Tibial nerve (tissue), 4 donors: ENCODE measurements at regions not wholly inside any gene's neighbourhood (a gene's known extent, or its start where the extent isn't known, plus 50 kb on each side); places are given as distances from the start of the nearest gene placed in this dataset.

Experiments used
- CTCF ChIP-seq, 5 experiments: fragments of 200-600 bp in 3 of 5; fragments of 450-650 bp in 2 of 5; sonication (generic) in 3 of 5; IDR thresholded peaks; one replicate each; pipeline ENCODE4 v1.5.1; 2016 to 2019; ENCODE audit warnings: antibody characterized with exemption in 5 of 5, mild to moderate bottlenecking in 3 of 5, moderate library complexity in 2 of 5
- EP300 ChIP-seq, 2 donors: sonication (generic); formaldehyde crosslinking; IDR thresholded peaks; one replicate each; pipeline ENCODE4 v1.6.1; 2017; ENCODE audit warnings: antibody characterized with exemption in 2 of 2, mild to moderate bottlenecking in 1 of 2

- TF ChIP-seq CTCF (IDR thresholded peaks at IDR 0.05) (no peak), EP300 (IDR thresholded peaks at IDR 0.05) (no peak)
Observed at GRCh38 chr20:60341062-60341461, 382.8 kb downstream of the CDH26 start.
